HG02623 (cell line): ENCODE measurements at regions not wholly inside any gene's neighbourhood (a gene's known extent, or its start where the extent isn't known, plus 50 kb on each side); places are given as distances from the start of the nearest gene placed in this dataset.
"Not testable (repeated sequence)": the region's sequence is repeated elsewhere in the genome, so short reads cannot be mapped to it uniquely, and the experiment has no call there.

Experiments
- ATAC-seq: cut with Tn5 transposase; IDR thresholded peaks from one replicate; pipeline ENCODE4 v1.9.1; 2021; ENCODE audit warnings: moderate library complexity; ENCODE audit not compliant: unreplicated experiment

DNA sequence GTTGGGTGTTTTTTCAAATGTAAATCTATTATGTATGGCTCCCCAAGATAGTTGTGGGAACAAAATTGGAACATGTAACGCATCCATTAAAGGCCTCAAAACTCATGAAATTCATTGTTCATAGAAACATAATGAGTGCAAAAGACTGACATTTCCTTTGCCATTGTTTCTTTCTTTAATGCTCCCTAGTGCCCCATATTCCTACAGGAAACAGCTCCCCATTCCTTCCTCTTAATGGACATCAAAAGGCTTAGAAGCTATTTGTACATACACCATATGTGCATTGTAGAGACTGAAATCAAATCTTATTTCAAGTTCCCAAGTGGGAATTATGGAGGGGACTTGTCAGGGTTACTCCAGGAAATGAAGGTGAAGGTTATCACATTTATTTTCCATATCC, 139.1 kb downstream of the AHR start:
- no peak for ATAC-seq

DNA sequence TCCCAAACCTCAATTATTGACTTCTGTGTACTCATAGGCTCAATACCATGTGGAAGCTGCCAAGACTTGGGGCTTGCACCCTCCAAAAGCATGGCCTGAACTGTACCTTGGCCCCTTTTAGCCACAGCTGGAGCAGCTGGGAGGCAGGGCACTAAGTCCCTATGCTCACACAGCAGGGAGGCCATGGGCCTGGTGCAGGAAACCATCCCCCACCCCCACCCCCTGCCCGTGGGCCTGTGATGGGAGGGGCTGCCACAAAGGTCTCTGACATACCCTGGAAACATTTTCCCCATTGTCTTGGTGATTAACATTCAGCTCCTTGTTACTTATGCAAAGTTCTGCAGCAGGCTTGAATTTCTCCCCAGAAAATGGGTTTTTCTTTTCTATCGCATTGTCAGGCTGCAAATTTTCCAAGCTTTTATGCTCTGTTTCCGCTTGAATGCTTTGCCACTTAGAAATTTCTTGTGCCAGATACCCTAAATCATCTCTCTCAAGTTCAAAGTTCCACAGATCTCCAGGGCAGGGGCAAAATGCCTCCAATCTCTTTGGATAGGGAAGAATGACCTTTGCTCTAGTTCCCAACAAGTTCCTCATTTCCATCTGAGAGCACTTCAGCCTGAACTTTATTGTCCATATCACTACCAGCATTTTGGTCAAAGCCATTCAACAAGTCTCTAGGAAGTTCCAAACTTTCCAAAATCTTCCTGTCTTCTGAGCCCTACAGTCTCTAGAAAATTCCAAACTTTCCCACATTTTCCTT, 141.8 kb downstream of the AHR start:
- not testable (repeated sequence) for ATAC-seq

DNA sequence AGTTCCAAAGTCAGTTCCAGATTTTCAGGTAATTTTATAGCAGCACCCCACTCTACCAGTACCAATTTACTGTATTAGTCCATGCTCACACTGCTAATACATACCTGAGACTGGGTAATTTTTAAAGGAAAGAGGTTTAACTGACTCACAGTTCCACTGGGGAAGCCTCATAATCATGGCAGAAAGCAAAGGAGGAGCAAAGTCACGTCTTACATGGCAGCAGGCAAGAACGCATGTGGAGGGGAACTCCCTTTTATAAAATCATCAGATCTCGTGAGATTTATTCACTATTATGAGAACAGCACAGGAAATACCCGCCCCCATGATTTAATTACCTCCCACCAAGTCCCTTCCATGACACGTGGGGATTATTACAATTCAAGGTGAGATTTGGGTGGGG, 142.4 kb downstream of the AHR start:
- no peak for ATAC-seq

DNA sequence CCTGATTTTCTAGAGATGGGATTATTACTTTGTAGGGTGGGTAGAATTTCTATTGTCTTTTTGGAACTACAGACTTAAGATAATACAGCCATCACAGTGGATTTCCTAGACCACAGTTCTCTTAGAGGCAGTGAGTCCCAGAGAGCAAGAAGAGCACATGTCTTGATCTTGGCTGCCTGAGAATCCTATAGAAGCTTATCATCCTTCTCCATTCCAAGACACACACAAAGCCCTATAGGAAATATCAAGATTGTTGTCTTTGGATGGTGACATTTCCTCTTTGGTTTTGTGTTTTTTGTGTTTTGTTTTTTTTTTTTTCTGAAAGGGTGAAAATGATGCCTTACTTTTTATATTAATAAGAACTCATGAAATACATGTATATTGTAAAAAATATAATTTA, 143.1 kb downstream of the AHR start:
- no peak for ATAC-seq

DNA sequence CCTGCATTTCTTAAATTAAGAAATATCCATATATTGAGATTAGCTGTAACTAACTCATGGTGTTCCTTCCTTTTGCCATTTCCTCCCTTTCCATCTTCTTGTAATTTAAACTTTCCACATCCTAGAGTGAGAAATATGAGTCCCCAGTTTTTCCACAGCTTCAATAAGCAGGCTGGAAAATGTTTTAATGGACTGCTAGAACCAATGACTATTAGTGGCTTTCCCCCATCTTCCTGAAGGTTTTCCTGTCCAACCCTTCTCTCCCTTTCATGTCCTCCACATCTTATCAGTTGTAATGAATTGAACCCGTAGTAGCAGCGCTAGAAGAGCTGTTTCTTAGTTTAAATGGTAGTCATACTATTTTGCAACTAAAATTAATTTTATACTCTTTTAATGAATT, 145.7 kb downstream of the AHR start:
- ATAC-seq, result no peak

DNA sequence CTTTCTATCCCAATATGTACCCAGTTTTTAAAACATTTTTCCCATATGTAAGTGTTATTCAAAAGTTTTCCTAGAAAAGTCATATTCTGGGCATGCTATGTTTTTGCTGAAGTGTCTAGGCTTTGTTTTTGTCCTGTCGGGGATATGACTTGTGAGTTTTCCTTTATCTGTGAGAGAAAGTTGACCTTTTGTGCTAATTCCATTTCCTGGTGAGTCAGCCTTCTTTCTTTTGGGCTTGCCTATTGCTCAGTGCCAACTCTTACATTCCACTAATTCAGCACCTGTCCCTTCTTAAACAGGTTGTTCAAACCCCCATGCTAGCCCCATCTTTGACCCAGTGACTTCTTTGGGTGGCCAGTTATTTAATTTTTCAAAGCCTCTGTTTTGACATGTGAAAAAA, 146.2 kb downstream of the AHR start:
- ATAC-seq, result no peak

DNA sequence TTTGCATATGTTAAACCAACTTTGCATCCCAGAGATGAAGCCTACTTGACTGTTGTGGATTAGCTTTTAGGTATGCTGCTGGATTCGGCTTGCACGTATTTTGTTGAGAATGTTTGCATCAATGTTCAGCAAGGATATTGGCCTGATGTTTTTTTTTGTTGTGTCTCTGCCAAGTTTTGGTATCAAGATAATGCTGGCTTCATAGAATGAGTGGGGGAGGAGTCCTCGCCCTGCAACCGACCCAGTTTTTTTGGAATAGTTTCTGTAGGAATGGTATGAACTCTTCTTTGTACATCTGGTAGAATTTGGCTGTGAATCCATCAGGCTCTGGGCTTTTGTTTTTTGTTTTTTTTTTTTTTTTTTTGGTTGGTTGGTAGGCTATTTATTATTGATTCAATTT, 147.9 kb downstream of the AHR start:
- no peak for ATAC-seq

DNA sequence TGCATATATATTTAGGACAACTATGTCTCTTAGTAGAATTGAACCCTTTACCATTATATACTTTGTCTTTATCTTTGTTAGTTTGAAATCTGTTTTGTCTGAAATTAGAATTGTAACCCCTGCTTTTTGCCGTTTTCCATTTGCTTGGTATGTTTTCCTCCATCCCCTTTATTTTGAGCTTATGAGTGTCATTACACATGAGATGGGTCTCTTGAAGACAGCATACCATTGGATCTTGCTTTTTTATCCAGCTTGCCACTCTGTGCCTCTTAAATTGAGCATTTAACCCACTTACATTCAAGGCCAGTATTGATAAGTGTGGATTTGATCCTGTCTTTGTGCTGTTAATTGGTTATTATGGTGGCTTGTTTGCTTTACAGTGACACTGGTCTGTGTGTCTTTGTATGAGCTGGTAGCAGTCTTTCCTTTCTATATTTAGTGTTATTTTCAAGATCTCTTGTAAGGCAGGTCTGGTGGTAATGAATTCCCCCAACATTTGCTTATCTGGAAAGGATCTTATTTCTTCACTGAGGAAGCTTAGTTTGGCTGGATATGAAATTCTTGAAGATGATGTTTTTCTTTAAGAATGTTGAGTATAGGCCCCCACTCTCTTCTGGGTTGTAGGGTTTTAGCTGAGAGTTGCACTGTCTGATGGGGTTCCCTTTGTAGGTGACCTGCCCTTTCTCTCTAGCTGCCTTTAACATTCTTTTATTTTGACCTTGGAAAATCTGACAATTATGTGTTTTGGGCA, 149.5 kb downstream of the AHR start:
- ATAC-seq, result no peak

DNA sequence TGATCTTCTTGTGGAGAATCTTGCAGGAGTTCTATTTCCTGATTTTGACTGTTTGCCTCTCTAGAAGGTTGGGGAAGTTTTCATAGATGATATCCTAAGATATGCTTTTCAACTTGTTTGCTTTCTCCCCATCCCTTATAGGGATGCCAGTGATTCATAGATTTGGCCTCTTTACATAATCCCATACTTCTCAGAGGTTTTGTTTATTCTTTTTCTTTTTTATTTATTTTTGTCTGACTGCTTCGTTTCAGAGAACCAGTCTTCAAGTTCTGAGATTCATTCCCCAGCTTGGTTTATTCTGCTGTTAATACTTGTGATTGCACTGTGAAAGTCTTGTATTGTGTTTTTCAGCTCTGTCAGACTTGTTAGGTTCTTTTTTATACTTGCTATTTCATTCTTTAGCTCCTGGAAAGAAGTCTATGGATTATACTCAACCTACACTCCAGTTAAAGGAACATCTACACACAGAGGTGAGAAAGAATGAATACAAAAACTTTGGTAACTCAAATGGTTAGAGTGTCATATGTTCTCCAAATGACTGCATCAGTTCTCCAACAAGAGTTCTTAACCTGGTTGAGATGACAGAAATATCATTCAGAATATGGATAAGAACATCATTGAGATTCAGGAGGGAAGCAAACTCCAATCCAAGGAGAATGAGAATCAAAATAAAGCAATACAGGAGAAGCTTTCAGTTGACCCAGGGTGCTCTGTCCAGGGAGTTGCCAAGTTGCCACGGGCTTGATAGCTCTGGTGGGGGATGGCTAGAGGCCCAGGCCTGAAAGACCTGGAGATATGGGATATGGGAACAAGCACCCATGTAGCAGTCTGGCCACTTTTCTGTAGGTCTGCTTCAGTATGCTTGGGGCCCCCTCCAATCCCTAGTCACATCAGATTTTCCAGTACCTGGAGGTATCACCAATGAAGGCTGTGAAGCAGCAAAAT, 150.3 kb downstream of the AHR start:
- no peak for ATAC-seq

DNA sequence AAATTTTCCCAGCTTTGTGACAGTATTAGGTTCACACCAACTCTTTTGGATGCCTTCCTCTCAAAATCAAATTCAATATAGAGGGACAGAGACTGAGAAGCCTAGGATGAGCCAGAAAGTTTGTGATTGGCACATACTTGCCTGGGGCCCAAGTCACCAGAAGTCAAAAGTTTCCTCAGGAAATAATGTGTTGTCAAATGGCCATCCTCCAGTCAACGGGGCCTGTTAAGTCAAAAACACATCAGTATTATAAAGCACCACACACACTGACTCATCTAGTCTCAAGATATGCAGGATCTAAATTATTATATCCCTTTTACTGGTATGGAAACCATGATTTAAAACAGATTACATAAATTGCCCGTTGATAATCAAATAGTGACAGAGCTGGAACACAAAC, 158.1 kb downstream of the AHR start:
- ATAC-seq, result no peak

DNA sequence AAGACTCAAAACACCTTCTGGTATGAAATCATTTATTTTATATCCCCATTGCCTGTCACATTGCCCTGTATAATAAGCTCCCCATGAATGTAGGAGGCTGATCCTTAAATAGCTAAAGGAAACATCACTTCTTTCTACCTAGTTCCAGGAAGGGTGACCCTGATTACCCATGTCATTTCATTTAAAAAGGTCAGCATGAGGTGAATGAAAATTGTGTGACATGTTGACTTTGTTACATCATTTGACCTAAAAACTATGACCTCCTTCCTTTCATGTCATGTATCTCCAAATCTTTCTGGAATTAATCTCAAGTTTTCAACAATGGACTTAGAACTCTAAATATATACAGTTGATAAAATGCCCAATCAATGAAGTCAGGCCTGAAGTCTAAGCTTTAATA, 161.5 kb downstream of the AHR start:
- no peak for ATAC-seq

DNA sequence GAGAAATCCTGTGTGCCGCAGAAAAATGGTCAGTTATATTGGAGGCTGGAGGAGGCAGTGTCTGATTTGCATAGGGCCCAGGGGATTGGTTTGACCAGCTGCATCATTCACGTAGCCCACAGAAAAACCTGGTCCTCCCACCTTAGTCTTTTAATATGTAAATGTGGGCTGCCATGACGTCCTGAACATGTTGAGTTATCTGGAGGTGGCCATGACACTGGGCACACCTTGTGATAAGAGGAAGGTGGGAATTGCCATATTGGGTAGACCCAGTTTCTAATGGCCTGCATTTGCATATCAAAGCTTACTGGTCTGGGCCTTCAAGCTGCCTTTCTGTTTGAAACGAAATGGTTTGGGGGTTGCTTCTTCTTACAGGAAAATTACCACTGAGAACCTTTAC, 162.2 kb downstream of the AHR start:
- ATAC-seq, result no peak

DNA sequence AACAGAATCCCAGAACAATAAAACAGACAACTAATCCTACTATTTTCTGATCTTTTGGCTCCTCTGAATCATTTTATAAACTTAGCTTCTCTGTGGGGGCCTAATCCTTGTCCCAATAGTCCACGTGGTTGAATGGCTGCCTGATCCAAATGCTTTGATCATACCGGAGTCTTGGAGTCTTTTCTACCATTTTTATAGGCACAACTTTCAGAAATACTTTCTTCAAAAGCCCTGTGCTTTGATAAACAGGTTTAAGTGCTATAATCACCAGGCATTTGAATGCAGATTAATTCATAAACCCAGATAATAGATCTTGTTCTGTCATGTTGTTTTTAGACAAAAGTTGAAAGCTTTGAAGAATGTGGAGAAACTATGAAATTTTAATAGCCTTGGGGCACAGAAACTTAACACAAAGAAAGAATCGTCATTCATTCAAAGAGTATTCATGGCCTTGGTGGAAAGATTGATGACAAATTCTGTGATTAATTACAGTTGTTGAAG, 163.7 kb downstream of the AHR start:
- ATAC-seq, result no peak

DNA sequence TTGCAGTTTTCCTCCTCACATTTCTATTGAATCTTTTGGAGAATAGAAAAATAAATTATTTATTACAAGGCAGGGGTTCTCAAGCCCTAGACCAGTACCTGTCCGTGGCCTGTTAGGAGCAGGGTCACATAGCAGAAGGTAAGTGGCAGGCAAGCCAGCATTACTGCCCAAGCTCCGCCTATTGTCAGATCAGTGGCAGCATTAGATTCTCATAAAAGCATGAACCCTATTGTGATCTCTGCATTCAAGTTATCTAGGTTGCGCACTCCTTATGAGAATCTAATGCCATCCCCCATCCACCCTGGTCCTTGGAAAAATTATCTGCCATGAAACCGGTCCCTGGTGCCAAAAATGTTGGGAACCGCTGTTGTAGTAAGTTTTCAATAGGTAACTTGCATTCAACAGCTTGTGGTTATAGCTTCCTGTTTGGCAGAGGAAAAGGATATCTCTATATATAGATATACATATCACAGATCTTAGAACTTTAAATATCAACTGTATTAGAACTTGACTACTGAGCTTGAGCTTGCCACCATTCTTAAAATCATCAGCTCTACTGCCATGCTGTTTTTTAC, 165.1 kb downstream of the AHR start:
- ATAC-seq, result no peak

DNA sequence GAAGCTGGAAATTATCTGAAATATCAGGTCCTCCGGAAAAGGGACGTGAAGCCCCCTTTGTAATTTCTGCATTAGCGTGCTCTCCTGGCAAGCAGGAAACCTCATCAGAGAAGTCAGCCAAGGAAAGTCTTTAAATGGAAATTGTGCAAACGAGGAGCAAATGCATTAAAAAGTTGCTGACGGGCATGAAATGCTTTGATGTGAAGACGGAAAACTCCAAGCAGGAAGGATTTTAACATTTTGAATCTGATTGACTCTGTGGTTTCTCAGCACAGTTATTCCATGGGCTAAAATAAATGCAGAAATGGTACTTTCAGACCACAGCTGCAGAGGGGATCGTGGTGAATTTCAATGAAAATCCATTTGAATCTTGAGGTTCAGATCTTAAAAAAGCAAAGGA, 167.8 kb downstream of the AHR start:
- no peak for ATAC-seq

DNA sequence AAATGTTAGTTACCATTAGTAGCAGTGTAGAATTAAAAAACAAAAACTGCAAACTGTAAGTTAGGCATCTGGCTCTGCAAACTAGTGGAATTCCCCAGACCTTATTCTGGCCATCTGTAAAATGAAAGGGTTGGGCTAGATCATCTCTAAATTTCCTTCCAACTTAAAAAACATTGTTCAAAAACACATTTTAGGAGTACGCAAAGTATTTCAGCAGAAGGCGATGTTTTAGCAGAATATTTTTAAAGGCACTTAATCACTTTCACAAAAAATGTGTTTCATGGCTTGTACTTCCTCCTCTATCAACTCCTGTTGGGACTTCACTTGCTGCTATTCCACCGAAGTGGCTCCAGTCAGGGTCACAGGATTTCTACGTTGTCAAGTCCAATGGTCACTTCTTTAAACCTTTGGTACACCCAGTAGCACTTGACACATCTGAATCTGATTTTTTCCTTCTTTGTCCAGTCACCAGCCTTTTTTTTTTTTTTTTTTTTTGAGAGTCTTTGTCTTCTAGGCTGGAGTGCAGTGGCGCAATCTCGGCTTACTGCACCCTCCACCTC, 169.0 kb downstream of the AHR start:
- ATAC-seq, result no peak

DNA sequence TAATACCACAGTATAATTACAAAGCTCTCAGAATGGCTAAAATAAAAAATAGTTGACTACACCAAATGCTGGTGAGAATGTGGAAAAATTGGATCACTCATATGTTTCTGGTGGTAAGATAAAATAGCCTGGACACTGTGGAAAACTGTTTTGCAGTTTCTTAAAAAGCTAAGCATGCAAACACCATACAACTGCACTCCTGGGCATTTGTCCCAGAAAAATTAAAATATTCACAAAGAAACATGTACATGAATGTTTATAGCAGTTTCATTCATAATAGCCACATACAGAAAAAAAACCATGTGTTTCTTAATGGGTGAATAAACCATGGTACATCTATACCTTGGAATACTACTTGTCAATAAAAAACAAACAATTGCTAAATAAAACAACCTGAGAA, 172.9 kb downstream of the AHR start:
- no peak for ATAC-seq

DNA sequence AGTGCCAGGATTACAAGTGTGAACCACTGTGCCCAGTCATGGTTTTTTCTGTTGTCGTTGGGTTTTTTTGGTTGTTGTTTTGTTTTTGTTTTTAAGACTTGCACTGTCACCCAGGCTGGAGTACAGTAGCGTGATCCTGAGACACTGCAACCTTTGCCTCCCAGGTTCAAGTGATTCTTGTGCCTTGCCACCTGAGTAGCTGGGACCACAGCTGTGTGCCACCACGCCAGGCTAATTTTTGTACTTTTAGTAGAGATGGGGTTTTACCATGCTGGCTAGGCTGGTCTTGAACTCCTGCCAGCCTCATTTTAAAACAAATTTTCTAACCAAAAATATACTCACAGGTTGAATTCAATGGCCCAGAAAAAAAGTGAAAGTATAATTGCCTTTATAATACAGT, 174.1 kb downstream of the AHR start:
- ATAC-seq, result no peak

DNA sequence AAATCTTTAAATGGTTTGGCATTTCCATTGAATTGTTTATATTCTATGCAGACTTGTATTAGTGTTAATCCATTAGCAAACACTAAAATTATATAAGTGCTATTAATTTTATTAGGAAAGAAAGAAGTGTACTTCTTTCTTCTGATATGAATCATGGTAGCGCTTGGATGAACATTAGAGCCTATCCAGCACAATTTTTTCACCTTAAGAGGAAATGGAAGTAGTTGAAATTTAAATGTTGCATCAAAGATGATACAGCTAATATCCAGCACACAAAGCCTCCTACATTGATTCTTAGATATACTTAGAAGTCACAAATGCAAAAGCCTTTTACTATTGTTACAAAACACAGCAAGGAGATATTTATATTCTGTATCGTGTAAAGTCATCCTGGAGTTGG, 174.5 kb downstream of the AHR start:
- ATAC-seq, result no peak

DNA sequence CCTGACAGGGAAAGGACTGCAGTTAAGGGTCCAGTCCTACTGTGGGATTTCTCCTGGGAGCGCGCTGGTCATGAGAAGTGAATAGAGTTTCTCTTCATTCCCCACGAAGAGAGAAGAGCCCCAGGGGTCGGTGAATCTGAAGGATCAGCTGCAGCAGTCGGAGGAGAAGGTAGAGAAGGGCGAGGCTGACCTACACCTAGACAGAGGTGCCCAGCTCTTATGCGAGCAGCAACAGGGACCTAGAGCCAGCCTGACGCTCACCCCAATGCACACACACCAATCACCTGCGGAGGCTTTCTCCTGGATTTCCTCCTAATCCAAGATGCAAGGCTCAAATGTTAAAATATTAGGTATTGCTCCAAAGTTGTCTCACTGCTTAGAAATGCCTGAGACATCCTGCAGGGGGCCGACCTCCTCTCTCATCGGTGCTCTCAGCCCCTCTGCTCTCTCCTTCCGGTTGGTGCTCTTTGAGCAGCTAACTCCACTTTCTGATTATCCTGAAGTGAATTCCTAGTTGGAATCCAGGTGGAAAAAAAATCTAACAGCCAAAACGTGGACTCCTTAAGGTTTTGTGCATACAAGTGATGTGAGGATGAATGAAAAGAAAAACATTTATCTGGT, 176.4 kb downstream of the AHR start:
- no peak for ATAC-seq
